Fibroblast of lung (primary cell): ENCODE measurements at regions not wholly inside any gene's neighbourhood (a gene's known extent, or its start where the extent isn't known, plus 50 kb on each side); places are given as distances from the start of the nearest gene placed in this dataset.
A peak's percentile ranks its signal among the peaks of the same experiment; 100 is the strongest.

Experiments
- DNase-seq, 2 donors: peaks; one replicate each; pipeline versions ENCODE4 v3.0.0 to v3.0.0-alpha.2; 2010; ENCODE audit warnings: low read depth in 2 of 2
- H2AFZ ChIP-seq: 2 replicates; pipeline ENCODE4 v1.5.1; 2012; ENCODE audit warnings: low read length, control low read depth, inconsistent platforms
- H3K27ac ChIP-seq: 2 replicates; pipeline ENCODE4 v1.5.1; 2011; ENCODE audit warnings: low read length, control low read depth; ENCODE audit not compliant: insufficient read depth
- H3K27me3 ChIP-seq: 2 replicates; pipeline ENCODE4 v1.5.1; 2011; ENCODE audit warnings: mild to moderate bottlenecking, low read length; ENCODE audit not compliant: control insufficient read depth, insufficient read depth
- H3K36me3 ChIP-seq: 2 replicates; pipeline ENCODE4 v1.5.1; 2011; ENCODE audit warnings: low read length; ENCODE audit not compliant: control insufficient read depth, insufficient read depth
- H3K4me1 ChIP-seq: 2 replicates; pipeline ENCODE4 v1.5.1; 2011; ENCODE audit warnings: low read length; ENCODE audit not compliant: control insufficient read depth, insufficient read depth; ENCODE audit errors: extremely low read depth
- H3K4me2 ChIP-seq: 2 replicates; pipeline ENCODE4 v1.5.1; 2011; ENCODE audit warnings: low read length, control low read depth; ENCODE audit not compliant: insufficient read depth; ENCODE audit errors: extremely low read depth
- H3K4me3 ChIP-seq, 4 experiments: fragments of 200-600 bp in 1 of 4; sonication (generic) in 1 of 4; replicated peaks in 1 of 4; 2 replicates each; pipeline ENCODE4 v1.5.1; 2011 to 2016; ENCODE audit warnings: low read length in 4 of 4, low read depth in 3 of 4, mild to moderate bottlenecking in 3 of 4, control low read depth in 2 of 4, inconsistent platforms in 1 of 4, mixed read lengths in 1 of 4; ENCODE audit not compliant: insufficient read depth in 1 of 4; ENCODE audit errors: control extremely low read depth in 1 of 4
- H3K79me2 ChIP-seq: 2 replicates; pipeline ENCODE4 v1.5.1; 2012; ENCODE audit warnings: mild to moderate bottlenecking, low read length, inconsistent platforms; ENCODE audit not compliant: control insufficient read depth, insufficient read depth
- H3K9ac ChIP-seq: 2 replicates; pipeline ENCODE4 v1.5.1; 2011; ENCODE audit warnings: mild to moderate bottlenecking, low read length, control low read depth; ENCODE audit not compliant: insufficient read depth
- H3K9me3 ChIP-seq: 2 replicates; pipeline ENCODE4 v1.5.1; 2012; ENCODE audit warnings: low read depth, low read length; ENCODE audit not compliant: control insufficient read depth, insufficient read depth
- H4K20me1 ChIP-seq: 2 replicates; pipeline ENCODE4 v1.5.1; 2011; ENCODE audit warnings: low read length; ENCODE audit not compliant: control insufficient read depth, insufficient read depth; ENCODE audit errors: extremely low read depth
- EZH2 ChIP-seq: IDR thresholded peaks from 2 replicates; pipeline ENCODE4 v1.5.1; 2012; ENCODE audit warnings: low read length, control low read depth, mild to moderate bottlenecking; ENCODE audit errors: missing control alignments
- TF ChIP-seq, protein P1 (sequence below), 2 donors: IDR thresholded peaks in 1 of 2; conservative IDR thresholded peaks in 1 of 2; 1 replicate in 1 of 2; 2 replicates in 1 of 2; pipeline ENCODE4 v1.5.1; 2011 to 2012; ENCODE audit warnings: low read length in 2 of 2, control low read depth in 1 of 2, inconsistent platforms in 1 of 2, low read depth in 1 of 2, mild to moderate bottlenecking in 1 of 2

DNA sequence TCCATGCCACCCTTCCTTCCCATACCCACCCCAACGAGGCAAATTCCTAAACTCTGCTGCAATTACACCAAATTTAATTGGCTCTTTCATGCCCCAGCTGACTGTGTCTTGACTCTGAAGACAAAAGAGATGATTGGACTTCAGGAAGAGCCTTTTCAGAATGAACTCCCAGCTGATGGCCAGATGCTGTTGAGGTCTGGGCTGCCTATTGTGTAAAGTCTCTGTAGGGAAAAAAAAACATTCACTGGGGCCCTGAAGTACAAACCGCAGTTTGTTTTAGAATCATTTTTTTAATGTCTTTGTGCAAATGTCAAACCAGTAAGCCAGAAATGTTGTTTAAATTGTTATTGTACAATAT lies 174.8 kb downstream of the HHIP start:
- H3K4me2 ChIP-seq = no peak overlapping the region

DNA sequence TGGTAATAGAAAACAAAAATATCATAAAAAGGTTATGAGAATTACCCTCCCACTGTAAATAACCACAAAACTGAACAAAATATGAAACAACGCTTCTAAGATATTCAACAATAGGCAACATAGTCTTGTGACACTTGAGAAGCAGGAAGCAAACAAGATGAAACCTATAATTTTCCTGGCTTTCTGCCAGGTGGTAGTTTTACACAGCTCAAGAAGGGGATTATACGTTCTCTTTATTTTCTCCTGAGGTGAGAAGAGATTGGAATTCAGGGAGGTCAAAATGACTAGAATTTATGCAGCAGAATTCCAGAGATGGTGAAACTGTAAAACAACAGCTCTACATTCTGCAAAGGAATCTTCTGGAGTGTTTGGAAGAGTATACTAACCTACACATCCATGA lies 186.0 kb downstream of the HHIP start:
- DNase-seq = no peak
- no peaks in the 10 kb centered on the region for H3K9me3 ChIP-seq
- no peaks in the 10 kb centered on the region for H4K20me1 ChIP-seq
- no peak overlapping the region for H3K4me2 ChIP-seq
- H2AFZ ChIP-seq = no peak overlapping the region
- H3K27me3 ChIP-seq = no peaks in the 10 kb centered on the region
- no peak overlapping the region for H3K4me3 ChIP-seq
- H3K9ac ChIP-seq = no peak overlapping the region
- H3K36me3 ChIP-seq = no peaks in the 10 kb centered on the region
- no peak overlapping the region for H3K27ac ChIP-seq
- H3K4me1 ChIP-seq = no peaks in the 10 kb centered on the region
- no peaks in the 10 kb centered on the region for H3K79me2 ChIP-seq
- TF ChIP-seq, protein P1, sequence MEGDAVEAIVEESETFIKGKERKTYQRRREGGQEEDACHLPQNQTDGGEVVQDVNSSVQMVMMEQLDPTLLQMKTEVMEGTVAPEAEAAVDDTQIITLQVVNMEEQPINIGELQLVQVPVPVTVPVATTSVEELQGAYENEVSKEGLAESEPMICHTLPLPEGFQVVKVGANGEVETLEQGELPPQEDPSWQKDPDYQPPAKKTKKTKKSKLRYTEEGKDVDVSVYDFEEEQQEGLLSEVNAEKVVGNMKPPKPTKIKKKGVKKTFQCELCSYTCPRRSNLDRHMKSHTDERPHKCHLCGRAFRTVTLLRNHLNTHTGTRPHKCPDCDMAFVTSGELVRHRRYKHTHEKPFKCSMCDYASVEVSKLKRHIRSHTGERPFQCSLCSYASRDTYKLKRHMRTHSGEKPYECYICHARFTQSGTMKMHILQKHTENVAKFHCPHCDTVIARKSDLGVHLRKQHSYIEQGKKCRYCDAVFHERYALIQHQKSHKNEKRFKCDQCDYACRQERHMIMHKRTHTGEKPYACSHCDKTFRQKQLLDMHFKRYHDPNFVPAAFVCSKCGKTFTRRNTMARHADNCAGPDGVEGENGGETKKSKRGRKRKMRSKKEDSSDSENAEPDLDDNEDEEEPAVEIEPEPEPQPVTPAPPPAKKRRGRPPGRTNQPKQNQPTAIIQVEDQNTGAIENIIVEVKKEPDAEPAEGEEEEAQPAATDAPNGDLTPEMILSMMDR (conservative IDR thresholded peaks at IDR 0.05 in 1 of 2, IDR thresholded peaks at IDR 0.05 in 1 of 2; ENCODE audit: low read depth in 1 of 2, low read length in 2 of 2) = no peak
- no peak for TF ChIP-seq EZH2

More for the DNA sequence above, 174.8 kb downstream of the HHIP start:
- no peaks in the 10 kb centered on the region for H3K9me3 ChIP-seq
- peak; percentile 74 to 96 for DNase-seq
- no peaks in the 10 kb centered on the region for H3K36me3 ChIP-seq
- H3K27me3 ChIP-seq = no peaks in the 10 kb centered on the region
- no peak overlapping the region for H2AFZ ChIP-seq
- H3K27ac ChIP-seq = no peak overlapping the region
- H3K4me3 ChIP-seq = no peak overlapping the region
- TF ChIP-seq EZH2 = no peak
- TF ChIP-seq, protein P1 (conservative IDR thresholded peaks at IDR 0.05 in 1 of 2, IDR thresholded peaks at IDR 0.05 in 1 of 2; ENCODE audit: low read depth in 1 of 2, low read length in 2 of 2) = no peak
- no peaks in the 10 kb centered on the region for H3K79me2 ChIP-seq
- H3K4me1 ChIP-seq = no peaks in the 10 kb centered on the region
- no peak overlapping the region for H3K9ac ChIP-seq
- no peaks in the 10 kb centered on the region for H4K20me1 ChIP-seq

DNA sequence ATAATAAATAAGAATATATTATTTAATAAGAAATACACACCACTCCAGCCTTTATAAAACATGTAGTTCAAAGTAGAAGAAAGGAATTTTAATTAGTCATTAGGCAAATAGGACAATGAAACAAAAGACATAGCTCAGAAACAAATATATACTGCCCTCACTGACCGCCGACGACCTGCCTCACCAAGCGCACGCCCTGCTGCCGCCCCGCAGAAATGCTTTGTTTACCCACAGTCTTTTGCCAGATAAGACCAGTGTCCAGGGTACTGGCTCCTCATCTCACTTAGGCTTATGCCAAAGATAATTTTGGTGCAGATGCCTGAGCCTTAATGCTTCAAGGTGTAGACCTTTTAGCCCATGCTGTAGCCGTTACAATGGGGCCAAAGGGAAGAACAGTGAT lies 199.5 kb downstream of the HHIP start:
- no peaks in the 10 kb centered on the region for H4K20me1 ChIP-seq
- no peak for DNase-seq
- H3K4me1 ChIP-seq = no peaks in the 10 kb centered on the region
- no peaks in the 10 kb centered on the region for H3K79me2 ChIP-seq
- H3K27me3 ChIP-seq = no peaks in the 10 kb centered on the region
- H3K4me2 ChIP-seq = no peak overlapping the region
- H3K36me3 ChIP-seq = no peaks in the 10 kb centered on the region
- no peak overlapping the region for H3K9ac ChIP-seq
- TF ChIP-seq, protein P1 (conservative IDR thresholded peaks at IDR 0.05 in 1 of 2, IDR thresholded peaks at IDR 0.05 in 1 of 2; ENCODE audit: low read depth in 1 of 2, low read length in 2 of 2) = no peak
- TF ChIP-seq EZH2 = no peak
- no peak overlapping the region for H3K4me3 ChIP-seq
- no peaks in the 10 kb centered on the region for H3K9me3 ChIP-seq
- no peak overlapping the region for H3K27ac ChIP-seq
- no peak overlapping the region for H2AFZ ChIP-seq
